ENCODE measurements at regions not wholly inside any gene's neighbourhood (a gene's known extent, or its start where the extent isn't known, plus 50 kb on each side); places are given as distances from the start of the nearest gene placed in this dataset.

GRCh38 chr10:29807163-29807806, 172.5 kb upstream of the SVIL start:
- TF ChIP-seq, protein P1, sequence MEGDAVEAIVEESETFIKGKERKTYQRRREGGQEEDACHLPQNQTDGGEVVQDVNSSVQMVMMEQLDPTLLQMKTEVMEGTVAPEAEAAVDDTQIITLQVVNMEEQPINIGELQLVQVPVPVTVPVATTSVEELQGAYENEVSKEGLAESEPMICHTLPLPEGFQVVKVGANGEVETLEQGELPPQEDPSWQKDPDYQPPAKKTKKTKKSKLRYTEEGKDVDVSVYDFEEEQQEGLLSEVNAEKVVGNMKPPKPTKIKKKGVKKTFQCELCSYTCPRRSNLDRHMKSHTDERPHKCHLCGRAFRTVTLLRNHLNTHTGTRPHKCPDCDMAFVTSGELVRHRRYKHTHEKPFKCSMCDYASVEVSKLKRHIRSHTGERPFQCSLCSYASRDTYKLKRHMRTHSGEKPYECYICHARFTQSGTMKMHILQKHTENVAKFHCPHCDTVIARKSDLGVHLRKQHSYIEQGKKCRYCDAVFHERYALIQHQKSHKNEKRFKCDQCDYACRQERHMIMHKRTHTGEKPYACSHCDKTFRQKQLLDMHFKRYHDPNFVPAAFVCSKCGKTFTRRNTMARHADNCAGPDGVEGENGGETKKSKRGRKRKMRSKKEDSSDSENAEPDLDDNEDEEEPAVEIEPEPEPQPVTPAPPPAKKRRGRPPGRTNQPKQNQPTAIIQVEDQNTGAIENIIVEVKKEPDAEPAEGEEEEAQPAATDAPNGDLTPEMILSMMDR (conservative IDR thresholded peaks at IDR 0.05; ENCODE audit: low read depth, low read length) = no peak
- TF ChIP-seq EZH2 (IDR thresholded peaks at IDR 0.05; ENCODE audit: low read length, unreplicated experiment) (no peak), EZH2phosphoT487 (IDR thresholded peaks at IDR 0.05; ENCODE audit: borderline replicate concordance, low read length) (no peak)
